BE2C (cell line): ENCODE measurements at regions not wholly inside any gene's neighbourhood (a gene's known extent, or its start where the extent isn't known, plus 50 kb on each side); places are given as distances from the start of the nearest gene placed in this dataset.

ENCODE experiments used
- DNase-seq: peaks from one replicate; pipeline ENCODE4 v3.0.0-alpha.2; 2020
- H3K27me3 ChIP-seq: fragments of 250-450 bp; sonication (Bioruptor Pico); 2 replicates; pipeline ENCODE4 v1.5.1; 2020; ENCODE audit warnings: mild to moderate bottlenecking
- H3K36me3 ChIP-seq: fragments of 250-450 bp; sonication (Bioruptor Pico); 2 replicates; pipeline ENCODE4 v1.5.1; 2020; ENCODE audit warnings: mild to moderate bottlenecking
- H3K4me1 ChIP-seq: fragments of 250-450 bp; sonication (Bioruptor Pico); 2 replicates; pipeline ENCODE4 v1.5.1; 2020
- H3K4me3 ChIP-seq: 2 replicates; pipeline ENCODE4 v1.5.1; 2011; ENCODE audit warnings: low read depth, low read length
- H3K9me3 ChIP-seq: fragments of 250-450 bp; sonication (Bioruptor Pico); 2 replicates; pipeline ENCODE4 v1.5.1; 2020
- CTCF ChIP-seq: IDR thresholded peaks from 2 replicates; pipeline ENCODE4 v1.5.1; 2012; ENCODE audit warnings: mild to moderate bottlenecking, low read depth, low read length

- H3K27me3 ChIP-seq = no peaks in the 10 kb centered on the region
- H3K4me1 ChIP-seq = no peaks in the 10 kb centered on the region
- TF ChIP-seq CTCF = no peak
- H3K4me3 ChIP-seq = no peak overlapping the region
- H3K9me3 ChIP-seq = no peaks in the 10 kb centered on the region; the same call in 1 of the 2 replicates
- DNase-seq = no peak
- no peaks in the 10 kb centered on the region for H3K36me3 ChIP-seq
These were observed 441.4 kb downstream of the CNTN3 start for GRCh38 chr3:74173090-74173489.

- Histone ChIP-seq H3K4me1 (no peaks in the 10 kb centered on the region), H3K27me3 (no peaks in the 10 kb centered on the region), H3K9me3 (no peaks in the 10 kb centered on the region), H3K4me3 (no peak overlapping the region), H3K36me3 (no peaks in the 10 kb centered on the region)
- no peak for TF ChIP-seq CTCF
- no peak for DNase-seq
These were observed 446.5 kb downstream of the CNTN3 start for GRCh38 chr3:74167926-74168325.

GRCh38 chr3:74165211-74165610 is 449.2 kb downstream of the CNTN3 start:
- no peak for DNase-seq
- H3K9me3 ChIP-seq = no peaks in the 10 kb centered on the region
- H3K4me3 ChIP-seq = no peak overlapping the region
- TF ChIP-seq CTCF = no peak
- no peaks in the 10 kb centered on the region for H3K4me1 ChIP-seq
- H3K27me3 ChIP-seq = no peaks in the 10 kb centered on the region
- no peaks in the 10 kb centered on the region for H3K36me3 ChIP-seq

- no peak for DNase-seq
- no peak overlapping the region for H3K4me3 ChIP-seq
- no peaks in the 10 kb centered on the region for H3K4me1 ChIP-seq
- H3K9me3 ChIP-seq = no peaks in the 10 kb centered on the region
- no peak for TF ChIP-seq CTCF
- no peaks in the 10 kb centered on the region for H3K36me3 ChIP-seq
- H3K27me3 ChIP-seq = no peaks in the 10 kb centered on the region
These were observed 465.0 kb downstream of the CNTN3 start for GRCh38 chr3:74149466-74149865.

GRCh38 chr3:74145277-74145676 is 469.2 kb downstream of the CNTN3 start:
- no peaks in the 10 kb centered on the region for H3K9me3 ChIP-seq
- no peak for DNase-seq
- no peak for TF ChIP-seq CTCF
- no peak overlapping the region for H3K4me3 ChIP-seq
- no peaks in the 10 kb centered on the region for H3K27me3 ChIP-seq
- H3K4me1 ChIP-seq = no peaks in the 10 kb centered on the region
- no peaks in the 10 kb centered on the region for H3K36me3 ChIP-seq

- Histone ChIP-seq H3K36me3 (no peaks in the 10 kb centered on the region), H3K4me3 (no peak overlapping the region), H3K9me3 (no peaks in the 10 kb centered on the region; the same call in 1 of the 2 replicates), H3K4me1 (no peaks in the 10 kb centered on the region), H3K27me3 (no peaks in the 10 kb centered on the region)
- no peak for DNase-seq
- TF ChIP-seq CTCF = no peak
These were observed 474.8 kb downstream of the CNTN3 start for GRCh38 chr3:74139648-74140047.
